ENCODE measurements at regions not wholly inside any gene's neighbourhood (a gene's known extent, or its start where the extent isn't known, plus 50 kb on each side); places are given as distances from the start of the nearest gene placed in this dataset.

- DNase-seq (ENCODE audit: low read depth in 2 of 2): no peak
Observed at GRCh38 chr6:154561750-154562149, 51.3 kb upstream of the CNKSR3 start.

- no peak for DNase-seq (ENCODE audit: low read depth in 2 of 2)
Observed at GRCh38 chr6:154565331-154565730, 54.8 kb upstream of the CNKSR3 start.

- DNase-seq (ENCODE audit: low read depth in 2 of 2): no peak
Observed at GRCh38 chr6:154566866-154567265, 56.4 kb upstream of the CNKSR3 start.

GRCh38 chr6:154567695-154568220 lies 57.3 kb upstream of the CNKSR3 start:
- DNase-seq (ENCODE audit: low read depth in 2 of 2): no peak

- DNase-seq (ENCODE audit: low read depth in 2 of 2): no peak
Observed at GRCh38 chr6:154569156-154569862, 58.8 kb upstream of the CNKSR3 start.

- no peak for DNase-seq (ENCODE audit: low read depth in 2 of 2)
Observed at GRCh38 chr6:154570505-154570904, 60.0 kb upstream of the CNKSR3 start.

- no peak for DNase-seq (ENCODE audit: low read depth in 2 of 2)
Observed at GRCh38 chr6:154572556-154572955, 62.1 kb upstream of the CNKSR3 start.

- no peak for DNase-seq (ENCODE audit: low read depth in 2 of 2)
Observed at GRCh38 chr6:154578004-154578559, 67.6 kb upstream of the CNKSR3 start.

GRCh38 chr6:154579046-154579445 lies 68.6 kb upstream of the CNKSR3 start:
- DNase-seq (ENCODE audit: low read depth in 2 of 2): no peak

- no peak for DNase-seq (ENCODE audit: low read depth in 2 of 2)
Observed at GRCh38 chr6:154579485-154579884, 69.0 kb upstream of the CNKSR3 start.

- DNase-seq (ENCODE audit: low read depth in 2 of 2): no peak
Observed at GRCh38 chr6:154580397-154581135, 70.1 kb upstream of the CNKSR3 start.

GRCh38 chr6:154582696-154583095 lies 72.2 kb upstream of the CNKSR3 start:
- no peak for DNase-seq (ENCODE audit: low read depth in 2 of 2)

GRCh38 chr6:154583546-154584188 lies 73.2 kb upstream of the CNKSR3 start:
- no peak for DNase-seq (ENCODE audit: low read depth in 2 of 2)

GRCh38 chr6:154590756-154591155 lies 80.3 kb upstream of the CNKSR3 start:
- no peak for DNase-seq (ENCODE audit: low read depth in 2 of 2)

- no peak for DNase-seq (ENCODE audit: low read depth in 2 of 2)
Observed at GRCh38 chr6:154591234-154591633, 80.7 kb upstream of the CNKSR3 start.

- DNase-seq (ENCODE audit: low read depth in 2 of 2): no peak
Observed at GRCh38 chr6:154592199-154592860, 81.8 kb upstream of the CNKSR3 start.

GRCh38 chr6:154593122-154593521 lies 82.6 kb upstream of the CNKSR3 start:
- DNase-seq (ENCODE audit: low read depth in 2 of 2): no peak

GRCh38 chr6:154594496-154595198 lies 84.2 kb upstream of the CNKSR3 start:
- no peak for DNase-seq (ENCODE audit: low read depth in 2 of 2)

- no peak for DNase-seq (ENCODE audit: low read depth in 2 of 2)
Observed at GRCh38 chr6:154595538-154595937, 85.1 kb upstream of the CNKSR3 start.

GRCh38 chr6:154596009-154596408 lies 85.5 kb upstream of the CNKSR3 start:
- DNase-seq (ENCODE audit: low read depth in 2 of 2): no peak

- no peak for DNase-seq (ENCODE audit: low read depth in 2 of 2)
Observed at GRCh38 chr6:154596701-154597100, 86.2 kb upstream of the CNKSR3 start.
